OCI-LY3 (cell line): ENCODE measurements at regions not wholly inside any gene's neighbourhood (a gene's known extent, or its start where the extent isn't known, plus 50 kb on each side); places are given as distances from the start of the nearest gene placed in this dataset.

ENCODE experiments used
- CTCF ChIP-seq: fragments of 200-600, 300-600 bp; sonication (generic); IDR thresholded peaks from 2 replicates; pipeline ENCODE4 v1.5.1; 2014; ENCODE audit warnings: antibody characterized with exemption, low read length, low read depth
- EZH2phosphoT487 ChIP-seq: fragments of 200-600 bp; shearing (Covaris generic); IDR thresholded peaks from 2 replicates; pipeline ENCODE4 v1.6.1; 2018; ENCODE audit warnings: antibody characterized with exemption, mixed run types, low read depth

- TF ChIP-seq CTCF (no peak), EZH2phosphoT487 (no peak)
Observed at GRCh38 chr1:234758851-234759250, 148.9 kb upstream of the IRF2BP2 start.
